C4-2B (cell line): ENCODE measurements at regions not wholly inside any gene's neighbourhood (a gene's known extent, or its start where the extent isn't known, plus 50 kb on each side); places are given as distances from the start of the nearest gene placed in this dataset.

Experiments used
- H3K27ac ChIP-seq: fragments of 450-650 bp; 2 replicates; pipeline ENCODE4 v1.5.1; 2017
- ZFX ChIP-seq: fragments of 450-650 bp; IDR thresholded peaks from 2 replicates; pipeline ENCODE4 v1.6.1; 2017
- TF ChIP-seq, protein P1 (sequence below): fragments of 450-650 bp; conservative IDR thresholded peaks from 2 replicates; pipeline ENCODE4 v1.5.1; 2017; ENCODE audit warnings: mild to moderate bottlenecking

DNA sequence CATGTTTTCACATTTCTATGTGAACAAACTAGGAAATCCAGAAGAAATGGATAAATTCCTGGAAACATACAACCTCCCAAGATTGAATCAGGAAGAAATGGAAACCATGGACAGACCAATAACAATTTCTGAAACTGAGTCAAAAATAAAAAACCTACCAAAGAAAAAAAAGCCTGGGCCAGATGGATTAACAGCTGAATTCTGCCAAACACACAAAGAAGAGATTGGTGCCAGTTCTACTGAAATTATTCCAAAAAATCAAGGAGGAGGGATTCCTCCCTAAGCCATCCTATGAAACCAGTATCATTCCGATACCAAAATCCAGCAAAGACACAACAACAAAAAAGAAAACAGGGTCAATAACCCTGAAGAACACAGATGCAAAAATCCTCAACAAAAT, 166.9 kb upstream of the FBXL7 start:
- TF ChIP-seq, protein P1, sequence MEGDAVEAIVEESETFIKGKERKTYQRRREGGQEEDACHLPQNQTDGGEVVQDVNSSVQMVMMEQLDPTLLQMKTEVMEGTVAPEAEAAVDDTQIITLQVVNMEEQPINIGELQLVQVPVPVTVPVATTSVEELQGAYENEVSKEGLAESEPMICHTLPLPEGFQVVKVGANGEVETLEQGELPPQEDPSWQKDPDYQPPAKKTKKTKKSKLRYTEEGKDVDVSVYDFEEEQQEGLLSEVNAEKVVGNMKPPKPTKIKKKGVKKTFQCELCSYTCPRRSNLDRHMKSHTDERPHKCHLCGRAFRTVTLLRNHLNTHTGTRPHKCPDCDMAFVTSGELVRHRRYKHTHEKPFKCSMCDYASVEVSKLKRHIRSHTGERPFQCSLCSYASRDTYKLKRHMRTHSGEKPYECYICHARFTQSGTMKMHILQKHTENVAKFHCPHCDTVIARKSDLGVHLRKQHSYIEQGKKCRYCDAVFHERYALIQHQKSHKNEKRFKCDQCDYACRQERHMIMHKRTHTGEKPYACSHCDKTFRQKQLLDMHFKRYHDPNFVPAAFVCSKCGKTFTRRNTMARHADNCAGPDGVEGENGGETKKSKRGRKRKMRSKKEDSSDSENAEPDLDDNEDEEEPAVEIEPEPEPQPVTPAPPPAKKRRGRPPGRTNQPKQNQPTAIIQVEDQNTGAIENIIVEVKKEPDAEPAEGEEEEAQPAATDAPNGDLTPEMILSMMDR, result no peak
- TF ChIP-seq ZFX, result no peak
- H3K27ac ChIP-seq, result no peak overlapping the region

DNA sequence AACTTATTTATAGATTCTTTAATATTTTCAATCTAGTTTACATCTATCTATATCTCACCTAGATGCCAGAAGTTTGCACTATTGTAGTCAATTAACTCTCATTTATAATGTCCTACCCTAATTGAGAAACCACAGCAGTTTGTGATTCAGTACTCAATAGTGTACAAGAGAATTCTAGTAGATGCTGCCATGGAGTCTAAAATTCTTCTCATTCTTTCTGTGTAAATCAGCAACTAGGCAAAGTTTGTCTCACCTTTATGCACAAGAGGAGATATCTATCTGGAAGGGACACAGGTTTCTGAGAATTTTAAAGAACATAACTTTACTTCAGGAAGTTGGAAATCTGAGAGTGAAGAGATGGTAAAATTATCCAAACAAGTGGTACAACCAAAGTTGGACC, 173.0 kb upstream of the FBXL7 start:
- no peak for TF ChIP-seq ZFX
- TF ChIP-seq, protein P1, result no peak
- H3K27ac ChIP-seq, result no peak overlapping the region

- H3K27ac ChIP-seq, result no peak overlapping the region
- no peak for TF ChIP-seq ZFX
- TF ChIP-seq, protein P1, result no peak
These were observed 173.5 kb upstream of the FBXL7 start for GRCh38 chr5:15326471-15326870.

DNA sequence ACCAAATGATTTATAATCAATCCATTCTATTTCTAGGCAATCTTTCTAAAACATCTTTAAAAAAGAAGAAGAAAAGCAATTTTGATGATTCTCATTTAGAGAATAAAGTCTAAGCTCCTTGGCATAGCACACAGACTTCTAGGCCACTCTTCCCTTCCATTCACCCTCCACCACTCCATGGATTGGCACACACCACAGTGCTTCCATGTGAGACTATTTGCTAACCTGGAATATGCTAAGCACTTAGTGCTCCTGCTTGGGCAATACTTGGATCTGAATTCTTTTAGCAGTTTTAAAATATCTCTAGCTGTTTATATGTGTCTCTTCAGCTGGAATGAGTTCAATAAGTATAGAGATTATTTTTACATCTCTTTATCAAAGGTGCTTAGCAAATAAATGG, 177.6 kb upstream of the FBXL7 start:
- TF ChIP-seq ZFX, result no peak
- TF ChIP-seq, protein P1, result no peak
- no peak overlapping the region for H3K27ac ChIP-seq

GRCh38 chr5:15321776-15322175, 178.2 kb upstream of the FBXL7 start:
- no peak for TF ChIP-seq ZFX
- TF ChIP-seq, protein P1, result no peak
- no peak overlapping the region for H3K27ac ChIP-seq

DNA sequence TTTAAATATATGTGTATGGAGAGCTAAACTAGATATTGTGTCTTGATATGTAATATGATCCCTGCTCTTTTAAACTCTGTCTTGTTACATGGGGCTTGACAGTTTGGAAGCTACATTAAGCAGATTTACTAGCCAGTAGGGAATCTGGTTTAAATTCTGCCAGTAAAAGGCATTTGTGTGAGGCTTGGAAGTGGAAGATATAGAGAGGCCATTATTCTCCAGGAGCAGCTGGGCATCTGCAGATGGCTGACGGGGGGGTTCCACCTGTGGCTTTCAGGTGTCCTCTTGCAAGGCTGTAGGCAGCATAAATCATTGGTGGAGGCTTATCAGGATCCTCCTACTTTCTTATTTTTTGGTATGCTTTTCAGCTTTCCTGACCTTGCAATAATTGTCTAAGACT, 179.1 kb upstream of the FBXL7 start:
- TF ChIP-seq, protein P1, result no peak
- TF ChIP-seq ZFX, result no peak
- H3K27ac ChIP-seq, result no peak overlapping the region

DNA sequence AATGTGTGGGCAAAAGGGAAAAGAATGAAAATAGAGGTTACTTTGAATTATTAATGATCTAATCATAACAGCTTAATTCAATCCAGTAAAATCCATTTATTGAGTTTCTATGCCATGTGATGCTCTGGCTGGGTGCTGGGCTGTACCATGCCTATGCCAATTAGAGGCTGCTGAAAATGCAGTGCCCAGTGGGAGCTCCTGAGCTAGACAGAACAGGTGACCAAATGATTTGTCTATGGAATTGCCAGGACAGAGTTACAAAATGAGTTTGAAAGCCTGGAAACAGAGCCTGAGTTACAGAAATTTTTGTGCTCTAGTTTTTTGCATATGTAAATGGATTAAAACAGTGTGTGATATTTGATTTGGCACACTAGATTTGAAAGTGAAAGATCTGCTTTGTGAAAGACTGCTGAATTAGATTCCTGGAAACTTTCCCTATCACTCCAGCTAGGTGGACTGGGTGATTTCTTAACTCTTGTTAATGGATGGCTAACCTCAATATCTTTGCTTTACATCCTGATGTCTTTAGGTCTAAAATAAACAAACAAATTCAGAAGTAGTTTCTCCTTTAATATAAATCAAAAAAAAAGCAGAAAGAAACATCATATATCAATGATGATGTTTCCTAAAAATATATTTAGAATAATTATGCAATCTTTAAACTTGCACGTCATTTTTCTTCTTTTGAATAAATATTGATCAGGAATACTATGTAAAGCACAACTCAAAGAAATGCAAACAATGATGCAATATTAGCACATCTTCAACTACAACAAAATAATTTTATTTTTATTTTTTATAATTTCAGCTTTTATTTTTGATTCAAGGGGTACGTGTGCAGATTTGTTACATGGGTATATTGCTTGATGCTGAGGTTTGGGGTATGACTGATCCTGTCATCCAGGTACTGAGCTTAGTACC, 194.8 kb upstream of the FBXL7 start:
- H3K27ac ChIP-seq, result no peak overlapping the region
- no peak for TF ChIP-seq ZFX
